GM18505 (cell line): ENCODE measurements at regions not wholly inside any gene's neighbourhood (a gene's known extent, or its start where the extent isn't known, plus 50 kb on each side); places are given as distances from the start of the nearest gene placed in this dataset.

Experiments
- ATAC-seq: cut with Tn5 transposase; IDR thresholded peaks from one replicate; pipeline ENCODE4 v1.9.1; 2021; ENCODE audit not compliant: unreplicated experiment
- POLR2A ChIP-seq: IDR thresholded peaks from 4 replicates; pipeline ENCODE4 v1.6.1; 2011; ENCODE audit warnings: borderline replicate concordance; ENCODE audit not compliant: insufficient read depth, insufficient read length; ENCODE audit errors: extremely low read depth

- no peak for ATAC-seq
Observed at GRCh38 chr1:68979891-68980290, 483.0 kb upstream of the DEPDC1 start.

DNA sequence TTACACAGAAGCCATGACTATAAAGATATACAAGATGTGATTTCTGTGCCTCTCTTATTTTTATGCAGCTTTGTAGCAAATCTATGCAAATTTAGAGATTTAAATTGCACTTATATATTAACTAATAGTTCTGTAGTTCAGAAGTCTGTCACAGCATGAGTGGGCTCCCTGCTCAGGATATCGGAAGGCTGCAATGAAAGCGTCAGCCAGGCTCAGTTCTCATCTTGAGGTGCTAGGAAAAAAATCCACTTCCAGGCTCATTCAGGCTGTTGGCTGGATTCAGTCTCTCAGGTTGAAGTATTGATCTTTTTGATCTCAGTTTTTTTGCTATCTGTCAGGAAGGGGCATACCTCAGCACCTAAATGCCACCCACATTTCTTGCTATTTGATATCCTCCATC is 487.4 kb upstream of the DEPDC1 start:
- TF ChIP-seq POLR2A: no peak
- ATAC-seq: no peak

More at GRCh38 chr1:68979891-68980290, 483.0 kb upstream of the DEPDC1 start:
- TF ChIP-seq POLR2A: no peak

- no peak for TF ChIP-seq POLR2A
- no peak for ATAC-seq
Observed at GRCh38 chr1:68994096-68994495, 497.2 kb upstream of the DEPDC1 start.

GRCh38 chr1:69016468-69016867 is 519.6 kb upstream of the DEPDC1 start:
- TF ChIP-seq POLR2A: no peak
- ATAC-seq: no peak

DNA sequence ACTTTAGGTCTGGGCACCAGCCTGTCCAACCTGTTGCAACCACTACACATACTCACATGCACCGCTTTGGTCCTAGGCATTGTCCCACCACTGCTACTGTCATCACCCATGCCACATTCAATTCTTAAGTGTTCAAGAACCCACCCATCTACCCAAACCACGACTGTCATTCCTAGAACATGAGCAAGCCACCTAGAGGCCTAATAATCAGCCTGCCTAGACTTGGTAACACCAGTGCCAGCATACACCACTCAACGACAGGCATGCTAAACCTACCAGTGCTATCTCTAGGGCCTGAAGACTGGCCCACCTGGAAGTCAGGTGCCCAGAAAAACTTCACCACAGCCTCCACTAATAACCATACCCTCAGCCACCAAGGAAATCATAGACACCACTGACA is 532.8 kb upstream of the DEPDC1 start:
- no peak for ATAC-seq
- TF ChIP-seq POLR2A: no peak

GRCh38 chr1:69038379-69038778 is 529.3 kb upstream of the LRRC7 start:
- no peak for ATAC-seq

DNA sequence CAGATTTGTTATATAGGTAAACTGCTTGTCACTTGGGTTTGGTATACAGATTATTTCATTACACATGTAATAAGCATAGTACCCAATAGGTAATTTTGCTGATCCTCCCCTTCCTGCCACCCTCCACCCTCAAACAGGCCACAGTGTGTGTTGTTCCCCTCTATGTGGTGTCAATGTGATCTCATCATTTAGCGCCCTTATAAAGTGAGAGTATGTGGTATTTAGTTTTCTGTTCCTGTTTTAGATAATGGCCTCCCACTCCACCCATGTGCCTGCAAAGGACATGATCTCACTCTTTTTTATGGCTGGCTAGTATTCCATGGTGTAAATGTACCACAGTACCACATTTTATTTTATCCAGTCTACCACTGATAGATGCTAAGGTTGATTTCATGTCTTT is 522.1 kb upstream of the LRRC7 start:
- no peak for ATAC-seq
- no peak for TF ChIP-seq POLR2A

More at GRCh38 chr1:69038379-69038778, 529.3 kb upstream of the LRRC7 start:
- TF ChIP-seq POLR2A: no peak

GRCh38 chr1:69055194-69055593 is 512.5 kb upstream of the LRRC7 start:
- ATAC-seq: no peak
- no peak for TF ChIP-seq POLR2A

- no peak for ATAC-seq
- no peak for TF ChIP-seq POLR2A
Observed at GRCh38 chr1:69058454-69058853, 509.3 kb upstream of the LRRC7 start.

DNA sequence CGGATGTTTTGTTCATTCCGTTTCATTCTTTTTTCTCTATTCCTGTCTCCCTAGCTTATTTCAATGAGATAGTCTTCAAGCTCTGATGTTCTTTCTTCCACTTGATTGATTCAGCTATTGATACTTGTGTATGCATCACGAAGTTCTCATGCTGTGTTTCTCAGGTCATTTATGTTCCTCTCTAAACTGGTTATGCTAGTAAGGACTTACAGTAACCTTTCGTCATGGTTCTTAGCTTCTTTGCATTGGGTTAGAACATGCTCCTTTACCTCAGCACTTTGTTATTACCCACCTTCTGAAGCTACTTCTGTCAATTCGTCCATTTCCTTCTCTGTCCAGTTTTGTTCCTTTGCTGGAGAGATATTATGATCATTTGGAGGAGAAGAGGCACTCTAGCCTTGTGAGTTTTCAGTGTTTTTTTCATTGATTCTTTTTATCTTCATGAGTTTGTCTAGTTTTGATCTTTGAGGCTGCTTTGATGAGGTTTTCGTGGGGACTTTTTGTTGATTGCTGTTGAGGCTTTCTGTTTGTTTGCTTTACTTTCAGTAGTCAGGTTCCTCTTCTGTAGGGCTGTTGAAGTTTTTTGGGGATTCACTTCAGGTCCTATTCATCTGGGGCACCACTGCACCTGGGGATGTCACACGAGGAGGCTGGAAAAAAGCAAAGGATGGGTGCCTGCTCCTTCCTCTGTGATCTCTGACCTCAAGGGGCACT is 496.9 kb upstream of the LRRC7 start:
- no peak for TF ChIP-seq POLR2A
- ATAC-seq: no peak

GRCh38 chr1:69073176-69073575 is 494.5 kb upstream of the LRRC7 start:
- no peak for ATAC-seq
- TF ChIP-seq POLR2A: no peak

- no peak for TF ChIP-seq POLR2A
- no peak for ATAC-seq
Observed at GRCh38 chr1:69076631-69077030, 491.1 kb upstream of the LRRC7 start.

- TF ChIP-seq POLR2A: no peak
- ATAC-seq: no peak
Observed at GRCh38 chr1:69077198-69077597, 490.5 kb upstream of the LRRC7 start.

- ATAC-seq: no peak
- TF ChIP-seq POLR2A: no peak
Observed at GRCh38 chr1:69077633-69078032, 490.1 kb upstream of the LRRC7 start.

GRCh38 chr1:69081668-69082067 is 486.1 kb upstream of the LRRC7 start:
- no peak for TF ChIP-seq POLR2A

GRCh38 chr1:69082312-69082711 is 485.4 kb upstream of the LRRC7 start:
- no peak for TF ChIP-seq POLR2A
- ATAC-seq: no peak

More at GRCh38 chr1:69081668-69082067, 486.1 kb upstream of the LRRC7 start:
- no peak for ATAC-seq

GRCh38 chr1:69086148-69086547 is 481.6 kb upstream of the LRRC7 start:
- TF ChIP-seq POLR2A: no peak
- no peak for ATAC-seq
